GM19043 (cell line): ENCODE measurements at regions not wholly inside any gene's neighbourhood (a gene's known extent, or its start where the extent isn't known, plus 50 kb on each side); places are given as distances from the start of the nearest gene placed in this dataset.

Experiments
- ATAC-seq: cut with Tn5 transposase; IDR thresholded peaks from one replicate; pipeline ENCODE4 v1.9.1; 2021; ENCODE audit warnings: low read depth; ENCODE audit not compliant: unreplicated experiment

GRCh38 chr10:105837951-105838350, 1196.9 kb downstream of the SORCS3 start:
- peak; percentile 95 for ATAC-seq

- no peak for ATAC-seq
Measured at GRCh38 chr10:105834261-105835059, 1193.4 kb downstream of the SORCS3 start.

DNA sequence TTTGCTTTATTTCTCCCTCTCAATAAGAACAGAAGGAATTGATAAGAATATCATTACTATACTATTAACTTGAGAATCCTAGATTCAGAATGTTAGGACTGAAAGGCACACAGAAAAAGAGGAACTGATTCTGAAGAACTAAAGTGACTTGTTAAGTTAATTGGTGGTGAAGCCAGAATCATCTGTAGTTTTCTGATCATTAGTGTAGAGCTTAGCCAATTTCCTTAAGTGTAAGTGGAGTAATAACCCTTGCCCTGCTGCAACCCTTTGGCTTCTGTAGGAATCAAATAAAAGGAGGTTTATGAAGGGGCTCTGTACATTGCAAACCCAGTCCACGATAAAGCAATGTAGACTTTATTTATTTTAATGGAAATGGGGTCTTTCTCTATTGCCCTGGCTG, 1186.0 kb downstream of the SORCS3 start:
- ATAC-seq = no peak

- no peak for ATAC-seq
Measured at GRCh38 chr10:105807935-105808587, 1167.0 kb downstream of the SORCS3 start.

DNA sequence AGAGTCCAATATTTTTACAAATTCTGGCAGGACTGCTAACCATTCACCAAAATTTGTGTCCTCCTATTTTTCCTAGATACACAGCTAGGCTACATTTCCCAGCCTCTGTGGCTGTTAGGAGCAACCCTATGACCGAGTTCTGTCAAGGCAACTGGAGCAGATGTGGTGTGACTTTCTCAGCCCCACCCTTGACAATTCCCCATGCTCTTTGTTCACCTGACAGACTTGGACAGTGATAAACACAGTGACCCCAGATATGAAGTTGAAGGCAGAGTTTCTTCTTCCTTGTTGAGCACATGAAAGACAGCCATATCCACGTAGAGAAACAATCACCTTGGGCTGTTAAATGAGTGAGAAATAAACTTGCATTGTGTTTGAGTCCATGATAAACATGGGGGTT, 1162.1 kb downstream of the SORCS3 start:
- no peak for ATAC-seq

- ATAC-seq = no peak
Measured at GRCh38 chr10:105800641-105801040, 1159.6 kb downstream of the SORCS3 start.

GRCh38 chr10:105798328-105798889, 1157.3 kb downstream of the SORCS3 start:
- ATAC-seq = no peak

DNA sequence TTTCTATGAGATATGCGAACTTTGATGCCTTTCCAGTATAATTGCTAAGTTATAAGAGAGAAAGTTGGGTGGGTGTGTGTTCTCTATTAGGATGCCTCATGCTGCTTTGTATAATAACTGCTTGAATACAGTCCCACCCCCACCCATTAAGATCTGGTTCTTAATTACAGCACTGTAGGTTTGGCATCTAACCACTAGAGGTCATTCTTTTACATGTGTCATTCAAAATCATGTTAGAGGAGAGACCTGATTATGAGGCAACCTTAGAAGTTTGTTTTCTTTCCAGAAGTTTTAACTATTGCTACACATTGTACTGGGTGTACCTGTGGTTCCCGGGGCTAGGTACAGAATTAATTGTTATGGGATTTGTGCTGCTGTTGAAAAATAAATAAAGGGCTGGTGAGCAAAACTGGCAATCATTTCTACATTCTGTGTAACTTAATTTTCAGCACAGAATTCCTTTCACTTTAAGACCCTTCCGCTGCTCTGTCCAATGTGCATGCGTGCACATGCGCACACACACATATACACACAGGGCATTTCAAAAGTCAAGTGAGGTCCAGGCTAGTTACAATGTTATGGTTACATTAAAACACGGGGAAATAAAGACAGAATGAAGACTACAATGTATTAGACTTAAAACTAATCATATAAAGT, 1156.3 kb downstream of the SORCS3 start:
- ATAC-seq = no peak

DNA sequence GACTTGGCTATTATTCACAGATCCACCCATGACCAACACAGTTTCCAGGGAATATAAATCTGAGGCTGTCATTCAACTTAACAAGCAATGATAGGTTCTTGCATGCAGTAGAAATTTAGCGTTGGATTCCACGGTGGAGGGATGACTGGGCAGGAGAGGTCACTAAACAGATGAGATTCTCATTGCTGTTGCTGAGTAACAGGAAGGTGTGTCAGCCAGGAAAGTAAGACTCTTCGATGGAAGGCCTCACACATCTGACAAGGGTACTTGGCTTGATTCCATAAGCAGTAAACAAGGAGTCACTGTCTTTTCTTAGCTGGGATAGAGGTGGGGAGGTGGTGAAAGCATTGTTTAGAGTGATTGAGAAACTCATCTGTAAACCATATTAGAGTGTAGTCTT, 1152.0 kb downstream of the SORCS3 start:
- no peak for ATAC-seq

DNA sequence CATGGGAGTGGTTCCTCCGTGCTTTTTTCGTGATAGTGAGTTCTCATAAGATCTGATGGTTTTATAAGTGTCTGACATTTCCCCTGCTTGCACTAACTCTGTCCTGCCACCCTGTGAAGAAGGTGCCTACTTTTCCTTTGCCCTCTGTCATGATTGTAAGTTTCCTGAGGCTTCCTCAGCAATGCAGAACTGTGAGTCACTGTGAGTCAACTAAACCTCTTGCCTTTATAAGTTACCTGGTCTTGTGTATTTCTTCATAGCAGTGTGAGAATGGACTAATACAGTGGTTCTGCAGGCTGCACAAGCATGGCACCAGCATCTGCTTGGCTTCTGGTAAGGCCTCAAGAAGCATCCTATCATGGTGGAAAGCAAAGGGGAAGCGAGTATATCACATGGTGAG, 1144.6 kb downstream of the SORCS3 start:
- ATAC-seq = no peak

- no peak for ATAC-seq
Measured at GRCh38 chr10:105783936-105784483, 1142.9 kb downstream of the SORCS3 start.

- no peak for ATAC-seq
Measured at GRCh38 chr10:105774881-105775280, 1133.8 kb downstream of the SORCS3 start.

DNA sequence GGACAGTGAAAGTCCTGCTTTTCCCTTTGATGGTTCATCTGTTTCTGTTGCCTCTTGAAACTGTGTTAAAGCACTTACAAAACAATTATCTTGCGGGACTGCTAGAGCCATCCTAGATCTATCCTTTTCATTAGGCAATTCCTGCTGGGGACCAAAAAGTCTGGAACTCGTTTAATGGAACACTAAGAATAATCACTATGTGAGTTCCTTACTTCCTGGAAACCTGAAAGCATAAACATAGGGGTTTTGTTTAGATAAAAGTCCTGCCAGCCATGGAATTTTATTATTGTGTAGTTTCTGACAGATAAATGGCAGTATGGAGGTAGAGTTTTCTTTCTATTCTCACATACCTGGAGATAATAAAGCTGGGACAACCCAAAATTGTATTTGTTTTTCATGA, 1133.3 kb downstream of the SORCS3 start:
- ATAC-seq = no peak

DNA sequence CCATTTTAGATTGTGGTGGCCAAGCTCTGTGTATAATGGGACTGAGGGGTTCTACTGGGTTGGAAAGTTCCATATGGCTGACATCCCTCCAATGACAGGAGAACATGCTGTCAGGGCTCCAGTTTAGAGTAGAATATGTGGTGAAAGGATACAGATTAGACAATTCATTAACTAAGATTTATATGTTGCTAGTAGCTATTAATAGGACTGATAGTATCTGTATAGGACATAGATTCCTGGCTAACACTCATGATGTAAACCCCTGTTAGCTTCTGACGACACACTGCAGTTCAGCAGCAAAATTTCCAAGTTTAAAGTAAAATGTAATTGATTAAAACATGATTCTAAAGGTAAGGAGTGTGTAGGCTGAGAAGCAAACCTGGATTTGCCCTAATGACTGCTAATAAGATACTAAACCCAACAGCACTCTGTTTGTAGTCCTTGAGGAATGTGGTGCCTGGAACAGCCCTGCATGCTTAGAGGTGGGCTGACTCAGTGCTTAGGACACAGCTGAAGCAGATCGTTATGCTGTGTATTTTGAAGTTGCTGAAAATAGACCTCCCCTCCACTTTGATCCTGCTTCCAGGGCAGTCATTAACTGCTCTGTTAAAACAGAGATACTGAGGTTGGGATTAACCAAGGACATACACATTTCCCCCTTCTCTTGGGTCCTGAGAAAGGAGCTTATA, 1129.6 kb downstream of the SORCS3 start:
- no peak for ATAC-seq

GRCh38 chr10:105769248-105770184, 1128.4 kb downstream of the SORCS3 start:
- ATAC-seq = no peak

- ATAC-seq = no peak
Measured at GRCh38 chr10:105763611-105764010, 1122.5 kb downstream of the SORCS3 start.

DNA sequence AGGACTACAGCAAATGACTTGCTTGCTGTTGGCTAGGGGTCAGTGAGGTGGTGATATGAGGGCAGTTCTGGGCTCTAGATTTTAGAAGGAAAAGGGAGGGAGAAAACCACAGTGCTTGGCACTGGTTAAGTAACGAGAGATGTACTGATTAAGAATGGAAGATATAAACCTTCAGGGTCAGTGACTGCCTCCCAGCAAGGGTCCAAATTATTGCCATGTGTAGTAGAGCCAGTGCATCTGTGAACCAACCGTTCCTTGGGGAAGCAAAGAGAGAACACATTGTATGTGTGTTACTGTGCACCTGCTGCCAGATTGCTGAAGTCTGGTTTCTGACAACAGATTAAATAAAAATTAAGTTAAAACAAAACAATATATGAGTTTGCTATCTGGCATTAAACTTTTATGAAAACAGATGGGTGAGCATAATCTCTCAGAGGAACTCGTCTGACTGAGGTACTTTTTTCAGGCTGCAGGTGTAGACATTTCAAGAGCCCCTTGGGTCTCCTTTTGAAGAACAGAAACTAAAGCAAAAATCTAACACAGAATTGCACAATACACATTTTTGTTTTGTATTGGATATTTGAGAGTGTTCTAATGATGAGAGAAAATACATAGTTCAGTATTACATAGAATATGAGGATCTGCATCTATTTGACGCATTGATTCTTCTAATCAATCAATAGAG, 1120.6 kb downstream of the SORCS3 start:
- ATAC-seq = no peak

DNA sequence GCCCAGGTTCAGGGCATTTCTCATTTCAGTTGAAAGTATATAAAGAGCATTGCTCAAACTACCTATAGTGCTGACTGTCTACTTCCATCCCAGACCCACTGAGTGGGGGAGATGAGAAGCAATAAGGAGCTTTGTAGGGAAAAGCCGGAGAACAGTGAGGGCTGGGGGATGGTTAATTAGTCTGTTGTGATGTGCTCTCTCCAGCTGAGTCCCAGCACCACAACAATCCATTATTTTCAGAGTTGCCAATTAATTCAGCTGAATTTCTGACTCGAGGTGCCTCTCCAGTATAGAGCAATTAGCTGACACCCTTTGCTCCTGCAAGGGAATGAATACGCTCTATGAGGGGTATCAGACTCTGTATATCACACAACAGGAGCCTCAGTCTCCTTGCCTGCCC, 1118.6 kb downstream of the SORCS3 start:
- no peak for ATAC-seq
